GM12878 (cell line): ENCODE measurements at regions not wholly inside any gene's neighbourhood (a gene's known extent, or its start where the extent isn't known, plus 50 kb on each side); places are given as distances from the start of the nearest gene placed in this dataset.

ENCODE experiments used
- CHD4 ChIP-seq: fragments of 200-600 bp; sonication (generic); IDR thresholded peaks from 2 replicates; pipeline ENCODE4 v1.6.1; 2016; ENCODE audit warnings: mild to moderate bottlenecking
- ESRRA ChIP-seq: IDR thresholded peaks from 2 replicates; pipeline ENCODE4 v1.6.1; 2012; ENCODE audit warnings: mild to moderate bottlenecking, low read length, improper control_type of control experiment
- JUND ChIP-seq: IDR thresholded peaks from 2 replicates; pipeline ENCODE4 v1.6.1; 2012; ENCODE audit warnings: low read depth, mild to moderate bottlenecking, low read length, improper control_type of control experiment, moderate library complexity
- KLF5 ChIP-seq: fragments of 450-650 bp; IDR thresholded peaks from 2 replicates; pipeline ENCODE4 v1.6.1; 2014; ENCODE audit warnings: mild to moderate bottlenecking; ENCODE audit not compliant: partially characterized antibody
- LARP7 ChIP-seq: fragments of 450-650 bp; IDR thresholded peaks from 2 replicates; pipeline ENCODE4 v1.6.1; 2017; ENCODE audit warnings: mild to moderate bottlenecking
- NBN ChIP-seq: fragments of 450-650 bp; IDR thresholded peaks from 2 replicates; pipeline ENCODE4 v1.6.1; 2016
- SMC3 ChIP-seq: IDR thresholded peaks from 2 replicates; pipeline ENCODE4 v1.6.1; 2011; ENCODE audit warnings: low read length, improper control_type of control experiment, borderline replicate concordance
- ZBED1 ChIP-seq: IDR thresholded peaks from 2 replicates; pipeline ENCODE4 v1.6.1; 2016; ENCODE audit warnings: borderline replicate concordance
- TF ChIP-seq, protein P1 (sequence below): IDR thresholded peaks from 2 replicates; pipeline ENCODE4 v1.6.1; 2012; ENCODE audit warnings: mild to moderate bottlenecking, low read depth, low read length
- TF ChIP-seq, protein P2 (sequence below): IDR thresholded peaks from 2 replicates; pipeline ENCODE4 v1.6.1; 2012; ENCODE audit warnings: low read depth, low read length, improper control_type of control experiment
- TF ChIP-seq, protein P3 (sequence below): IDR thresholded peaks from 2 replicates; pipeline ENCODE4 v1.6.1; 2011; ENCODE audit warnings: borderline replicate concordance, low read depth, mild to moderate bottlenecking, moderate library complexity, low read length; ENCODE audit not compliant: insufficient read depth, poor library complexity, severe bottlenecking
- TF ChIP-seq, protein P4 (sequence below): IDR thresholded peaks from 2 replicates; pipeline ENCODE4 v1.6.1; 2012; ENCODE audit warnings: low read depth, low read length, improper control_type of control experiment
- TF ChIP-seq, protein P5 (sequence below): fragments of 450-650 bp; IDR thresholded peaks from 2 replicates; pipeline ENCODE4 v1.6.1; 2017; ENCODE audit warnings: borderline replicate concordance

DNA sequence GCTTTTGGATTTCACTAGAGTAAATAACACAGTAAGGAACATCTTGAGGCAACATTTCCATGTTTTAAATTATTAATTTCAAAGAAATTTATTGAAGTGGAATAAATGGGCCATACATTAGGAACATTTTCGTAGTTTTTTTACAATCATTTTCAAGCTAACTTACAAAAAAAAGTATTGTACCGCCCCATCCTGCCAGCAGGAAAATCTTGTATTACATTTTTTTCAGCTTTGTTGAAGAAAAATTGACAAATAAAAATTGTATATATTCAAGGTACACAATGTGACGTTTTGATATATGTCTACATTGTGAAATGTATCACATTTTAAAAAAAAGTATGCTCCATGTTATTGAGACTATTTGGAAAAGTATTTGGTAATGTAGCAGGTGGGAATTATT lies 1001.9 kb upstream of the NR2F2 start (continued):
- TF ChIP-seq, protein P1, sequence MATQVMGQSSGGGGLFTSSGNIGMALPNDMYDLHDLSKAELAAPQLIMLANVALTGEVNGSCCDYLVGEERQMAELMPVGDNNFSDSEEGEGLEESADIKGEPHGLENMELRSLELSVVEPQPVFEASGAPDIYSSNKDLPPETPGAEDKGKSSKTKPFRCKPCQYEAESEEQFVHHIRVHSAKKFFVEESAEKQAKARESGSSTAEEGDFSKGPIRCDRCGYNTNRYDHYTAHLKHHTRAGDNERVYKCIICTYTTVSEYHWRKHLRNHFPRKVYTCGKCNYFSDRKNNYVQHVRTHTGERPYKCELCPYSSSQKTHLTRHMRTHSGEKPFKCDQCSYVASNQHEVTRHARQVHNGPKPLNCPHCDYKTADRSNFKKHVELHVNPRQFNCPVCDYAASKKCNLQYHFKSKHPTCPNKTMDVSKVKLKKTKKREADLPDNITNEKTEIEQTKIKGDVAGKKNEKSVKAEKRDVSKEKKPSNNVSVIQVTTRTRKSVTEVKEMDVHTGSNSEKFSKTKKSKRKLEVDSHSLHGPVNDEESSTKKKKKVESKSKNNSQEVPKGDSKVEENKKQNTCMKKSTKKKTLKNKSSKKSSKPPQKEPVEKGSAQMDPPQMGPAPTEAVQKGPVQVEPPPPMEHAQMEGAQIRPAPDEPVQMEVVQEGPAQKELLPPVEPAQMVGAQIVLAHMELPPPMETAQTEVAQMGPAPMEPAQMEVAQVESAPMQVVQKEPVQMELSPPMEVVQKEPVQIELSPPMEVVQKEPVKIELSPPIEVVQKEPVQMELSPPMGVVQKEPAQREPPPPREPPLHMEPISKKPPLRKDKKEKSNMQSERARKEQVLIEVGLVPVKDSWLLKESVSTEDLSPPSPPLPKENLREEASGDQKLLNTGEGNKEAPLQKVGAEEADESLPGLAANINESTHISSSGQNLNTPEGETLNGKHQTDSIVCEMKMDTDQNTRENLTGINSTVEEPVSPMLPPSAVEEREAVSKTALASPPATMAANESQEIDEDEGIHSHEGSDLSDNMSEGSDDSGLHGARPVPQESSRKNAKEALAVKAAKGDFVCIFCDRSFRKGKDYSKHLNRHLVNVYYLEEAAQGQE: no peak
- no peak for TF ChIP-seq NBN
- TF ChIP-seq, protein P2, sequence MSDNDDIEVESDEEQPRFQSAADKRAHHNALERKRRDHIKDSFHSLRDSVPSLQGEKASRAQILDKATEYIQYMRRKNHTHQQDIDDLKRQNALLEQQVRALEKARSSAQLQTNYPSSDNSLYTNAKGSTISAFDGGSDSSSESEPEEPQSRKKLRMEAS: no peak
- TF ChIP-seq ZBED1: no peak
- TF ChIP-seq JUND: no peak
- no peak for TF ChIP-seq CHD4
- TF ChIP-seq, protein P3, sequence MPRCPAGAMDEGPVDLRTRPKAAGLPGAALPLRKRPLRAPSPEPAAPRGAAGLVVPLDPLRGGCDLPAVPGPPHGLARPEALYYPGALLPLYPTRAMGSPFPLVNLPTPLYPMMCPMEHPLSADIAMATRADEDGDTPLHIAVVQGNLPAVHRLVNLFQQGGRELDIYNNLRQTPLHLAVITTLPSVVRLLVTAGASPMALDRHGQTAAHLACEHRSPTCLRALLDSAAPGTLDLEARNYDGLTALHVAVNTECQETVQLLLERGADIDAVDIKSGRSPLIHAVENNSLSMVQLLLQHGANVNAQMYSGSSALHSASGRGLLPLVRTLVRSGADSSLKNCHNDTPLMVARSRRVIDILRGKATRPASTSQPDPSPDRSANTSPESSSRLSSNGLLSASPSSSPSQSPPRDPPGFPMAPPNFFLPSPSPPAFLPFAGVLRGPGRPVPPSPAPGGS: no peak
- TF ChIP-seq KLF5: no peak
- TF ChIP-seq SMC3: no peak
- TF ChIP-seq LARP7: no peak
- TF ChIP-seq ESRRA: no peak
- TF ChIP-seq, protein P4, sequence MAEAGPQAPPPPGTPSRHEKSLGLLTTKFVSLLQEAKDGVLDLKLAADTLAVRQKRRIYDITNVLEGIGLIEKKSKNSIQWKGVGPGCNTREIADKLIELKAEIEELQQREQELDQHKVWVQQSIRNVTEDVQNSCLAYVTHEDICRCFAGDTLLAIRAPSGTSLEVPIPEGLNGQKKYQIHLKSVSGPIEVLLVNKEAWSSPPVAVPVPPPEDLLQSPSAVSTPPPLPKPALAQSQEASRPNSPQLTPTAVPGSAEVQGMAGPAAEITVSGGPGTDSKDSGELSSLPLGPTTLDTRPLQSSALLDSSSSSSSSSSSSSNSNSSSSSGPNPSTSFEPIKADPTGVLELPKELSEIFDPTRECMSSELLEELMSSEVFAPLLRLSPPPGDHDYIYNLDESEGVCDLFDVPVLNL: no peak
- TF ChIP-seq, protein P5, sequence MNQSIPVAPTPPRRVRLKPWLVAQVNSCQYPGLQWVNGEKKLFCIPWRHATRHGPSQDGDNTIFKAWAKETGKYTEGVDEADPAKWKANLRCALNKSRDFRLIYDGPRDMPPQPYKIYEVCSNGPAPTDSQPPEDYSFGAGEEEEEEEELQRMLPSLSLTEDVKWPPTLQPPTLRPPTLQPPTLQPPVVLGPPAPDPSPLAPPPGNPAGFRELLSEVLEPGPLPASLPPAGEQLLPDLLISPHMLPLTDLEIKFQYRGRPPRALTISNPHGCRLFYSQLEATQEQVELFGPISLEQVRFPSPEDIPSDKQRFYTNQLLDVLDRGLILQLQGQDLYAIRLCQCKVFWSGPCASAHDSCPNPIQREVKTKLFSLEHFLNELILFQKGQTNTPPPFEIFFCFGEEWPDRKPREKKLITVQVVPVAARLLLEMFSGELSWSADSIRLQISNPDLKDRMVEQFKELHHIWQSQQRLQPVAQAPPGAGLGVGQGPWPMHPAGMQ: no peak
